GM12875 (cell line): ENCODE measurements at regions not wholly inside any gene's neighbourhood (a gene's known extent, or its start where the extent isn't known, plus 50 kb on each side); places are given as distances from the start of the nearest gene placed in this dataset.

Experiments
- H3K4me3 ChIP-seq: one replicate; pipeline ENCODE4 v1.5.1; 2011; ENCODE audit warnings: low read depth, low read length, control low read depth
- CTCF ChIP-seq: IDR thresholded peaks from 2 replicates; pipeline ENCODE4 v1.5.1; 2011; ENCODE audit warnings: low read depth, mild to moderate bottlenecking, control low read depth, inconsistent platforms, low read length, moderate library complexity, borderline replicate concordance; ENCODE audit not compliant: insufficient read depth

GRCh38 chr2:149924549-149925213 is 337.1 kb upstream of the MMADHC start:
- TF ChIP-seq CTCF, result no peak
- no peak overlapping the region for H3K4me3 ChIP-seq

GRCh38 chr2:149924028-149924427 is 336.5 kb upstream of the MMADHC start:
- no peak overlapping the region for H3K4me3 ChIP-seq
- TF ChIP-seq CTCF, result no peak

GRCh38 chr2:149921911-149922616 is 334.5 kb upstream of the MMADHC start:
- no peak for TF ChIP-seq CTCF
- H3K4me3 ChIP-seq, result no peak overlapping the region

GRCh38 chr2:149920389-149920788 is 332.8 kb upstream of the MMADHC start:
- no peak for TF ChIP-seq CTCF
- H3K4me3 ChIP-seq, result no peak overlapping the region

- H3K4me3 ChIP-seq, result no peak overlapping the region
- TF ChIP-seq CTCF, result no peak
These were observed 327.6 kb upstream of the MMADHC start for GRCh38 chr2:149915151-149915550.

GRCh38 chr2:149908726-149909683 is 321.4 kb upstream of the MMADHC start:
- TF ChIP-seq CTCF, result no peak

More at GRCh38 chr2:149908726-149909683, 321.4 kb upstream of the MMADHC start:
- H3K4me3 ChIP-seq, result no peak overlapping the region
